Adrenal gland (tissue), 5 donors: ENCODE measurements at regions not wholly inside any gene's neighbourhood (a gene's known extent, or its start where the extent isn't known, plus 50 kb on each side); places are given as distances from the start of the nearest gene placed in this dataset.

Experiments used
- POLR2A ChIP-seq, 2 donors: fragments of 450-650 bp; IDR thresholded peaks; one replicate each; pipeline ENCODE4 v1.6.1; 2017; ENCODE audit warnings: antibody characterized with exemption in 2 of 2, mild to moderate bottlenecking in 2 of 2, moderate library complexity in 1 of 2
- TF ChIP-seq, protein P1 (sequence below), 6 experiments: fragments of 450-650 bp in 4 of 6; fragments of 200-600 bp in 2 of 6; sonication (generic) in 1 of 6; IDR thresholded peaks; 1 replicate in 5 of 6; 2 replicates in 1 of 6; pipeline versions ENCODE4 v1.5.1 to v1.8.0; 2016 to 2021; ENCODE audit warnings: antibody characterized with exemption in 6 of 6, mild to moderate bottlenecking in 2 of 6, moderate library complexity in 1 of 6
- donor health status: DM: no; HTN: no; CAD: no.

DNA sequence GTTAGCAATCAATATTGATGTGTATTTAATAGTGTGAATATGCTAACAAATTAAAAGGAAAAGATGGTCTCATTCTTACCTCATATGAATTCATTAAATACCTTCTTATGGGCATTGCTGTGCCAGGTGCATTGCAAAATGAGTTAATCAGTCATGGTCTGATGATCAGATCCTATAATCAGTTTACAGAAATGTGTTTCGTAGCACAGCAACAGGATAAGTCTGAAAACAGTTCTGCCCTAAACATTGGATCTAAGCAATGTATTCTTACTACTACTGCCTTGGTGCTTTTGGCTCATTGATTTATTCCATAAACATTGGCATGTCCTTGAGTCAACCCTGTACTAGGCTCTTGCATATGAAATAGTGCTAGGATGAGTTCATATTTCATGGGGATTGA lies 417.0 kb upstream of the JAG1 start:
- TF ChIP-seq, protein P1, sequence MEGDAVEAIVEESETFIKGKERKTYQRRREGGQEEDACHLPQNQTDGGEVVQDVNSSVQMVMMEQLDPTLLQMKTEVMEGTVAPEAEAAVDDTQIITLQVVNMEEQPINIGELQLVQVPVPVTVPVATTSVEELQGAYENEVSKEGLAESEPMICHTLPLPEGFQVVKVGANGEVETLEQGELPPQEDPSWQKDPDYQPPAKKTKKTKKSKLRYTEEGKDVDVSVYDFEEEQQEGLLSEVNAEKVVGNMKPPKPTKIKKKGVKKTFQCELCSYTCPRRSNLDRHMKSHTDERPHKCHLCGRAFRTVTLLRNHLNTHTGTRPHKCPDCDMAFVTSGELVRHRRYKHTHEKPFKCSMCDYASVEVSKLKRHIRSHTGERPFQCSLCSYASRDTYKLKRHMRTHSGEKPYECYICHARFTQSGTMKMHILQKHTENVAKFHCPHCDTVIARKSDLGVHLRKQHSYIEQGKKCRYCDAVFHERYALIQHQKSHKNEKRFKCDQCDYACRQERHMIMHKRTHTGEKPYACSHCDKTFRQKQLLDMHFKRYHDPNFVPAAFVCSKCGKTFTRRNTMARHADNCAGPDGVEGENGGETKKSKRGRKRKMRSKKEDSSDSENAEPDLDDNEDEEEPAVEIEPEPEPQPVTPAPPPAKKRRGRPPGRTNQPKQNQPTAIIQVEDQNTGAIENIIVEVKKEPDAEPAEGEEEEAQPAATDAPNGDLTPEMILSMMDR (IDR thresholded peaks at IDR 0.05), result no peak
- TF ChIP-seq POLR2A (IDR thresholded peaks at IDR 0.05), result no peak
